Esophagus muscularis mucosa (tissue), 4 donors: ENCODE measurements at regions not wholly inside any gene's neighbourhood (a gene's known extent, or its start where the extent isn't known, plus 50 kb on each side); places are given as distances from the start of the nearest gene placed in this dataset.

Source experiments
- DNase-seq: peaks from one replicate; pipeline ENCODE4 v3.0.0-alpha.2; 2017; ENCODE audit errors: extremely low spot score
- H3K27ac ChIP-seq, 4 donors: fragments of 200-600 bp; sonication (generic); replicated peaks in 1 of 4; 1 replicate in 3 of 4; 2 replicates in 1 of 4; pipeline ENCODE4 v1.5.1; 2016 to 2019; ENCODE audit warnings: mild to moderate bottlenecking in 1 of 4
- H3K27me3 ChIP-seq, 4 donors: fragments of 200-600 bp; sonication (generic); one replicate each; pipeline versions ENCODE4 v1.5.1 to v1.6.0; 2016 to 2019
- H3K36me3 ChIP-seq, 4 donors: fragments of 200-600 bp; sonication (generic); one replicate each; pipeline ENCODE4 v1.5.1; 2016 to 2019
- H3K4me1 ChIP-seq, 4 donors: fragments of 200-600 bp; sonication (generic); one replicate each; pipeline ENCODE4 v1.5.1; 2016 to 2019
- H3K4me3 ChIP-seq, 4 donors: fragments of 200-600 bp; sonication (generic); 1 replicate in 2 of 4; 2 replicates in 2 of 4; pipeline ENCODE4 v1.5.1; 2016 to 2019; ENCODE audit warnings: mild to moderate bottlenecking in 4 of 4, moderate library complexity in 1 of 4
- H3K9me3 ChIP-seq, 4 donors: fragments of 200-600 bp; sonication (generic); 1 replicate in 3 of 4; 2 replicates in 1 of 4; pipeline ENCODE4 v1.5.1; 2016 to 2019
- EP300 ChIP-seq: sonication (generic); formaldehyde crosslinking; IDR thresholded peaks from one replicate; pipeline ENCODE4 v1.6.1; 2017; ENCODE audit warnings: antibody characterized with exemption
- POLR2A ChIP-seq: fragments of 450-650 bp; IDR thresholded peaks from one replicate; pipeline ENCODE4 v1.6.1; 2017; ENCODE audit warnings: antibody characterized with exemption, moderate library complexity, mild to moderate bottlenecking, low read depth
- POLR2AphosphoS5 ChIP-seq, 2 donors: sonication (generic); formaldehyde crosslinking; IDR thresholded peaks; one replicate each; pipeline ENCODE4 v1.6.1; 2017; ENCODE audit warnings: antibody characterized with exemption in 2 of 2
- WGBS: methylation state at CpG from one replicate; pipeline ENCODE4 v1.1.5; 2018; 5-methylcytosine and 5-hydroxymethylcytosine counted together
- intact Hi-C: fragments of 100-400 bp; cut with DNase I; formaldehyde crosslinking; loops from one replicate; pipeline ENCODE4 v1.15.1; 2023
- TF ChIP-seq, protein P1 (sequence below), 3 experiments: fragments of 200-600 bp in 2 of 3; fragments of 450-650 bp in 1 of 3; sonication (generic) in 2 of 3; IDR thresholded peaks; one replicate each; pipeline ENCODE4 v1.5.1; 2017 to 2019; ENCODE audit warnings: antibody characterized with exemption in 3 of 3, mild to moderate bottlenecking in 2 of 3, moderate library complexity in 1 of 3

DNA sequence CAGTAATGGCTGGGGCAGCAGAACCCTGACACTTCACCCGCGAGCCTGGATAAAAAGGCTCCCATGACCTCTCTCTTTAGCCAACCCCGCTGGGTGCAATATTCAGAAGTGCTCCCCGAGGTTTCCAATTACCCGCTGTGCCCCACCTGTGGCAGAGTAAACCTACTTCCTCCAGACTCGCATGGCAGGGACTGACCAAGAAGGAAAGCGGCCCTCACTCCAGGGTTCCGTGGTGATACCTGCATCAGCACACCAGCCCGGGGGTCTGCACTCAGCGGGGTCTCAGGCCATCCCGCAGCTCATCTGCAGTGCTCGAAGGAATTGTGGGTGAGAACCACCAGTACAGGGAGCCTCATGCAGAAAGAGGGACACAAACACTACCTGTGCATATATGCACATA lies 136.3 kb upstream of the FMN2 start:
- peak; percentile 91 for DNase-seq
- H3K36me3 ChIP-seq = no peaks in the 10 kb centered on the region
- intact Hi-C loops = no loop called here
- no peak overlapping the region for H3K4me3 ChIP-seq
- peaks cover 0 to 25% (median 0%) of the 10 kb centered on the region in 4 donors for H3K27me3 ChIP-seq
- 85% methylated on average over 11 of the region's 12 CpGs for WGBS
- H3K9me3 ChIP-seq = no peaks in the 10 kb centered on the region
- TF ChIP-seq EP300 = no peak
- TF ChIP-seq, protein P1, sequence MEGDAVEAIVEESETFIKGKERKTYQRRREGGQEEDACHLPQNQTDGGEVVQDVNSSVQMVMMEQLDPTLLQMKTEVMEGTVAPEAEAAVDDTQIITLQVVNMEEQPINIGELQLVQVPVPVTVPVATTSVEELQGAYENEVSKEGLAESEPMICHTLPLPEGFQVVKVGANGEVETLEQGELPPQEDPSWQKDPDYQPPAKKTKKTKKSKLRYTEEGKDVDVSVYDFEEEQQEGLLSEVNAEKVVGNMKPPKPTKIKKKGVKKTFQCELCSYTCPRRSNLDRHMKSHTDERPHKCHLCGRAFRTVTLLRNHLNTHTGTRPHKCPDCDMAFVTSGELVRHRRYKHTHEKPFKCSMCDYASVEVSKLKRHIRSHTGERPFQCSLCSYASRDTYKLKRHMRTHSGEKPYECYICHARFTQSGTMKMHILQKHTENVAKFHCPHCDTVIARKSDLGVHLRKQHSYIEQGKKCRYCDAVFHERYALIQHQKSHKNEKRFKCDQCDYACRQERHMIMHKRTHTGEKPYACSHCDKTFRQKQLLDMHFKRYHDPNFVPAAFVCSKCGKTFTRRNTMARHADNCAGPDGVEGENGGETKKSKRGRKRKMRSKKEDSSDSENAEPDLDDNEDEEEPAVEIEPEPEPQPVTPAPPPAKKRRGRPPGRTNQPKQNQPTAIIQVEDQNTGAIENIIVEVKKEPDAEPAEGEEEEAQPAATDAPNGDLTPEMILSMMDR (IDR thresholded peaks at IDR 0.05) = no peak
- no peak for TF ChIP-seq POLR2AphosphoS5 (IDR thresholded peaks at IDR 0.05)
- no peak for TF ChIP-seq POLR2A
- H3K27ac ChIP-seq = no peak overlapping the region
- no peaks in the 10 kb centered on the region for H3K4me1 ChIP-seq

DNA sequence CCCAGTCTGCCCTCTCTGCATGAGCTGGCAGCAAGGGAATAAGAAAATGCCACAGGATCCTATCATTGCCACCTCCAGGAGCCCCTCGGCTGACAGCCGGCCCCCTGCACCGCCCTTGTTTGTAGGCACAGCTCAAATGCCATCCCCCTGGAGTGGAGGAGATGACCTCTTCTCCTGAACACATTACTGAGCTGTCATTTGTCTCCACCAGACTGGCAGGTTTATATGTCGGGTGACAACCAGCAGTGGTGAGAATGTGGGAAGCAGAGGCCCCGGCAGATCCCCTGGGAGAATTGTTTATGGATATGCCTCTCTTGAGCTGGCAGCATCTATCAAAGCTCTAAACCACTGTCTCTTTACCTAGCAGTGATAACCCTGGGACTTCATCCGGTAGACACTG lies 135.4 kb upstream of the FMN2 start:
- Histone ChIP-seq H3K27me3 (peaks cover 0 to 25% (median 0%) of the 10 kb centered on the region in 4 donors), H3K4me3 (no peak overlapping the region), H3K27ac (no peak overlapping the region), H3K9me3 (no peaks in the 10 kb centered on the region), H3K36me3 (no peaks in the 10 kb centered on the region), H3K4me1 (no peaks in the 10 kb centered on the region)
- DNase-seq = peak; percentile 88
- WGBS = 67% methylated on average over 5 of the region's 6 CpGs
- intact Hi-C loops = no loop called here
- no peak for TF ChIP-seq EP300
- TF ChIP-seq POLR2A = no peak
- TF ChIP-seq, protein P1 (IDR thresholded peaks at IDR 0.05) = no peak
- TF ChIP-seq POLR2AphosphoS5 (IDR thresholded peaks at IDR 0.05) = no peak

DNA sequence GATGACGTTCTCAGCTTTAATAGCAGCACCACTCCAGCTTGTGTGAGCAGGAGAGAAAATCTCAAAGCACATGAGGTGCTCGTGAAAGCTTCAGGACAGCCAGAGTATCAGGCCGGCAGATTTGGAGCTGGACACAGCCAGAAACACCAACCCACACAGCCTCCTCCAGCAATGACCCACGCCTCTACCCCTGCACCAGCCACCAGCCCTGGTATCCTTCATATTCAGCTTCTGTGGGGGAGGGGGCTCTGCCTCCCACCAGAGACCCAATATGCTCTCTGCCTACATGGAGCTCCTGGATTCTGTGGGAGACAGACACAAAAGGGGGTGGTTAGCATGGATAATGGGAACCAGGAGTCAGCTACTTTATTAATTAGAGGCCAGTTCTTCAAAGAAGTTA lies 133.6 kb upstream of the FMN2 start:
- TF ChIP-seq POLR2A (no peak), POLR2AphosphoS5 (IDR thresholded peaks at IDR 0.05) (no peak), EP300 (no peak)
- TF ChIP-seq, protein P1 (IDR thresholded peaks at IDR 0.05) = no peak
- Histone ChIP-seq H3K27ac (no peak overlapping the region), H3K27me3 (peaks cover 0 to 25% (median 0%) of the 10 kb centered on the region in 4 donors), H3K4me3 (no peak overlapping the region), H3K4me1 (no peaks in the 10 kb centered on the region), H3K36me3 (no peaks in the 10 kb centered on the region), H3K9me3 (no peaks in the 10 kb centered on the region)
- peak; percentile 60 for DNase-seq
- intact Hi-C loops = no loop called here
- 69% methylated on average over 4 of the region's 4 CpGs for WGBS

- no peaks in the 10 kb centered on the region for H3K9me3 ChIP-seq
- WGBS = 64% methylated on average over 2 of the region's 2 CpGs
- intact Hi-C loops = no loop called here
- H3K4me1 ChIP-seq = no peaks in the 10 kb centered on the region
- DNase-seq = peak; percentile 64
- no peak overlapping the region for H3K27ac ChIP-seq
- peaks cover 0 to 11% (median 0%) of the 10 kb centered on the region in 4 donors for H3K27me3 ChIP-seq
- H3K4me3 ChIP-seq = no peak overlapping the region
- no peaks in the 10 kb centered on the region for H3K36me3 ChIP-seq
- TF ChIP-seq, protein P1 (IDR thresholded peaks at IDR 0.05) = no peak
- TF ChIP-seq POLR2AphosphoS5 (IDR thresholded peaks at IDR 0.05) (no peak), POLR2A (no peak), EP300 (no peak)
Measured at GRCh38 chr1:239960366-239960765, 131.3 kb upstream of the FMN2 start.

GRCh38 chr1:239963856-239964255 lies 127.8 kb upstream of the FMN2 start:
- intact Hi-C loops = no loop called here
- Histone ChIP-seq H3K36me3 (no peaks in the 10 kb centered on the region), H3K4me1 (no peaks in the 10 kb centered on the region), H3K27me3 (no peaks in the 10 kb centered on the region), H3K9me3 (no peaks in the 10 kb centered on the region), H3K4me3 (no peak overlapping the region), H3K27ac (no peak overlapping the region)
- TF ChIP-seq POLR2AphosphoS5 (IDR thresholded peaks at IDR 0.05) = no peak
- no peak for TF ChIP-seq EP300
- no peak for TF ChIP-seq POLR2A
- TF ChIP-seq, protein P1 (IDR thresholded peaks at IDR 0.05) = no peak
- WGBS = 59% methylated on average over 6 of the region's 6 CpGs
- peak; percentile 77 for DNase-seq
